ENCODE measurements at regions not wholly inside any gene's neighbourhood (a gene's known extent, or its start where the extent isn't known, plus 50 kb on each side); places are given as distances from the start of the nearest gene placed in this dataset.
A peak's percentile ranks its signal among the peaks of the same experiment; 100 is the strongest.

GRCh38 chr2:223450246-223450645 lies 151.9 kb downstream of the SCG2 start:
- ATAC-seq (no peak), FAIRE-seq (no peak), DNase-seq (no peak)
- Histone ChIP-seq H3K27me3 (no peaks in the 10 kb centered on the region), H3K4me3 (no peak overlapping the region), H3K9me3 (no peaks in the 10 kb centered on the region), H3K36me3 (no peaks in the 10 kb centered on the region), H3K4me1 (no peaks in the 10 kb centered on the region), H3K27ac (no peak overlapping the region)
- whole genome bisulfite sequencing, 2 donors, result 52 to 65% methylated on average over 3 of the region's 3 CpGs
- intact Hi-C loops (cut with DNase I), result no loop called here
- no peak for TF ChIP-seq CTCF (IDR thresholded peaks at IDR 0.05)

- no peak overlapping the region for H3K27ac ChIP-seq
- 49 to 71% methylated on average over 2 of the region's 2 CpGs for WGBS, 2 donors
- DNase-seq (no peak), ATAC-seq (no peak), FAIRE-seq (no peak)
- intact Hi-C loops (cut with DNase I), result no loop called here
- H3K36me3 ChIP-seq, result no peaks in the 10 kb centered on the region
- H3K4me3 ChIP-seq, result no peak overlapping the region
- H3K9me3 ChIP-seq, result no peaks in the 10 kb centered on the region
- H3K4me1 ChIP-seq, result no peaks in the 10 kb centered on the region
- no peak for TF ChIP-seq CTCF (IDR thresholded peaks at IDR 0.05)
- no peaks in the 10 kb centered on the region for H3K27me3 ChIP-seq
Measured at GRCh38 chr2:223457301-223457700, 144.9 kb downstream of the SCG2 start.

- intact Hi-C loops (cut with DNase I), result no loop called here
- Histone ChIP-seq H3K27me3 (no peaks in the 10 kb centered on the region), H3K27ac (no peak overlapping the region), H3K4me3 (no peak overlapping the region), H3K4me1 (no peaks in the 10 kb centered on the region), H3K36me3 (no peaks in the 10 kb centered on the region), H3K9me3 (no peaks in the 10 kb centered on the region)
- peak; percentile 5 for FAIRE-seq
- WGBS, 2 donors, result 23 to 39% methylated on average over 4 of the region's 4 CpGs
- peak in 1 of 4 donors; percentile 54 for ATAC-seq
- no peak for DNase-seq
- TF ChIP-seq CTCF (IDR thresholded peaks at IDR 0.05), result peak in 1 of 4 donors; percentile 17
Measured at GRCh38 chr2:223459328-223459939, 142.7 kb downstream of the SCG2 start.

- Histone ChIP-seq H3K9me3 (no peaks in the 10 kb centered on the region), H3K36me3 (no peaks in the 10 kb centered on the region), H3K27ac (no peak overlapping the region), H3K4me3 (no peak overlapping the region), H3K4me1 (no peaks in the 10 kb centered on the region), H3K27me3 (no peaks in the 10 kb centered on the region)
- FAIRE-seq (no peak), ATAC-seq (peak in 1 of 4 donors; percentile 58), DNase-seq (no peak)
- TF ChIP-seq CTCF (IDR thresholded peaks at IDR 0.05), result no peak
- intact Hi-C loops (cut with DNase I), result no loop called here
- WGBS, 2 donors, result 20 to 40% methylated on average over 1 of the region's 1 CpG
Measured at GRCh38 chr2:223460209-223460608, 142.0 kb downstream of the SCG2 start.

GRCh38 chr2:223460774-223461211 lies 141.4 kb downstream of the SCG2 start:
- no peaks in the 10 kb centered on the region for H3K27me3 ChIP-seq
- intact Hi-C loops (cut with DNase I), result no loop called here
- no peaks in the 10 kb centered on the region for H3K36me3 ChIP-seq
- DNase-seq, result no peak
- ATAC-seq, result peak in 1 of 4 donors; percentile 70
- no peak for TF ChIP-seq CTCF (IDR thresholded peaks at IDR 0.05)
- H3K4me3 ChIP-seq, result no peak overlapping the region
- H3K27ac ChIP-seq, result no peak overlapping the region
- FAIRE-seq, result no peak
- no peaks in the 10 kb centered on the region for H3K4me1 ChIP-seq
- H3K9me3 ChIP-seq, result no peaks in the 10 kb centered on the region
